Fibroblast of lung (primary cell): ENCODE measurements at regions not wholly inside any gene's neighbourhood (a gene's known extent, or its start where the extent isn't known, plus 50 kb on each side); places are given as distances from the start of the nearest gene placed in this dataset.

Experiments
- DNase-seq, 2 donors: peaks; one replicate each; pipeline versions ENCODE4 v3.0.0 to v3.0.0-alpha.2; 2010; ENCODE audit warnings: low read depth in 2 of 2
- H2AFZ ChIP-seq: 2 replicates; pipeline ENCODE4 v1.5.1; 2012; ENCODE audit warnings: low read length, control low read depth, inconsistent platforms
- H3K27ac ChIP-seq: 2 replicates; pipeline ENCODE4 v1.5.1; 2011; ENCODE audit warnings: low read length, control low read depth; ENCODE audit not compliant: insufficient read depth
- H3K27me3 ChIP-seq: 2 replicates; pipeline ENCODE4 v1.5.1; 2011; ENCODE audit warnings: mild to moderate bottlenecking, low read length; ENCODE audit not compliant: control insufficient read depth, insufficient read depth
- H3K36me3 ChIP-seq: 2 replicates; pipeline ENCODE4 v1.5.1; 2011; ENCODE audit warnings: low read length; ENCODE audit not compliant: control insufficient read depth, insufficient read depth
- H3K4me1 ChIP-seq: 2 replicates; pipeline ENCODE4 v1.5.1; 2011; ENCODE audit warnings: low read length; ENCODE audit not compliant: control insufficient read depth, insufficient read depth; ENCODE audit errors: extremely low read depth
- H3K4me2 ChIP-seq: 2 replicates; pipeline ENCODE4 v1.5.1; 2011; ENCODE audit warnings: low read length, control low read depth; ENCODE audit not compliant: insufficient read depth; ENCODE audit errors: extremely low read depth
- H3K4me3 ChIP-seq, 4 experiments: fragments of 200-600 bp in 1 of 4; sonication (generic) in 1 of 4; replicated peaks in 1 of 4; 2 replicates each; pipeline ENCODE4 v1.5.1; 2011 to 2016; ENCODE audit warnings: low read length in 4 of 4, low read depth in 3 of 4, mild to moderate bottlenecking in 3 of 4, control low read depth in 2 of 4, inconsistent platforms in 1 of 4, mixed read lengths in 1 of 4; ENCODE audit not compliant: insufficient read depth in 1 of 4; ENCODE audit errors: control extremely low read depth in 1 of 4
- H3K79me2 ChIP-seq: 2 replicates; pipeline ENCODE4 v1.5.1; 2012; ENCODE audit warnings: mild to moderate bottlenecking, low read length, inconsistent platforms; ENCODE audit not compliant: control insufficient read depth, insufficient read depth
- H3K9ac ChIP-seq: 2 replicates; pipeline ENCODE4 v1.5.1; 2011; ENCODE audit warnings: mild to moderate bottlenecking, low read length, control low read depth; ENCODE audit not compliant: insufficient read depth
- H3K9me3 ChIP-seq: 2 replicates; pipeline ENCODE4 v1.5.1; 2012; ENCODE audit warnings: low read depth, low read length; ENCODE audit not compliant: control insufficient read depth, insufficient read depth
- H4K20me1 ChIP-seq: 2 replicates; pipeline ENCODE4 v1.5.1; 2011; ENCODE audit warnings: low read length; ENCODE audit not compliant: control insufficient read depth, insufficient read depth; ENCODE audit errors: extremely low read depth
- CTCF ChIP-seq, 2 donors: IDR thresholded peaks in 1 of 2; conservative IDR thresholded peaks in 1 of 2; 1 replicate in 1 of 2; 2 replicates in 1 of 2; pipeline ENCODE4 v1.5.1; 2011 to 2012; ENCODE audit warnings: low read length in 2 of 2, control low read depth in 1 of 2, inconsistent platforms in 1 of 2, low read depth in 1 of 2, mild to moderate bottlenecking in 1 of 2
- EZH2 ChIP-seq: IDR thresholded peaks from 2 replicates; pipeline ENCODE4 v1.5.1; 2012; ENCODE audit warnings: low read length, control low read depth, mild to moderate bottlenecking; ENCODE audit errors: missing control alignments

GRCh38 chr5:170451747-170452365 lies 52.0 kb upstream of the KCNIP1 start:
- TF ChIP-seq CTCF (conservative IDR thresholded peaks at IDR 0.05 in 1 of 2, IDR thresholded peaks at IDR 0.05 in 1 of 2; ENCODE audit: low read depth in 1 of 2, low read length in 2 of 2): no peak
- TF ChIP-seq EZH2: no peak
- no peaks in the 10 kb centered on the region for H3K27me3 ChIP-seq
- H4K20me1 ChIP-seq: no peaks in the 10 kb centered on the region
- H3K4me3 ChIP-seq: no peak overlapping the region
- H3K36me3 ChIP-seq: no peaks in the 10 kb centered on the region
- no peaks in the 10 kb centered on the region for H3K9me3 ChIP-seq
- peak; percentile 66 to 77 for DNase-seq
- H3K4me1 ChIP-seq: no peaks in the 10 kb centered on the region
- H3K27ac ChIP-seq: no peak overlapping the region
- no peaks in the 10 kb centered on the region for H3K79me2 ChIP-seq
- H3K9ac ChIP-seq: no peak overlapping the region
- H3K4me2 ChIP-seq: no peak overlapping the region
- H2AFZ ChIP-seq: no peak overlapping the region

- Histone ChIP-seq H3K4me1 (no peaks in the 10 kb centered on the region), H2AFZ (no peak overlapping the region), H3K27me3 (no peaks in the 10 kb centered on the region)
Measured at GRCh38 chr5:170450061-170450669, 53.7 kb upstream of the KCNIP1 start.

GRCh38 chr5:170449232-170449631 lies 54.6 kb upstream of the KCNIP1 start:
- Histone ChIP-seq H4K20me1 (no peaks in the 10 kb centered on the region), H3K79me2 (no peaks in the 10 kb centered on the region), H2AFZ (no peak overlapping the region), H3K36me3 (no peaks in the 10 kb centered on the region), H3K4me2 (no peak overlapping the region), H3K9me3 (no peaks in the 10 kb centered on the region), H3K4me1 (no peaks in the 10 kb centered on the region), H3K4me3 (no peak overlapping the region), H3K27me3 (no peaks in the 10 kb centered on the region), H3K9ac (no peak overlapping the region), H3K27ac (no peak overlapping the region)
- DNase-seq: no peak
- no peak for TF ChIP-seq EZH2
- no peak for TF ChIP-seq CTCF (conservative IDR thresholded peaks at IDR 0.05 in 1 of 2, IDR thresholded peaks at IDR 0.05 in 1 of 2; ENCODE audit: low read depth in 1 of 2, low read length in 2 of 2)

More at GRCh38 chr5:170450061-170450669, 53.7 kb upstream of the KCNIP1 start:
- TF ChIP-seq EZH2: no peak
- Histone ChIP-seq H3K4me3 (no peak overlapping the region), H3K27ac (no peak overlapping the region), H3K79me2 (no peaks in the 10 kb centered on the region), H3K4me2 (no peak overlapping the region), H4K20me1 (no peaks in the 10 kb centered on the region), H3K9ac (no peak overlapping the region), H3K36me3 (no peaks in the 10 kb centered on the region), H3K9me3 (no peaks in the 10 kb centered on the region)
- DNase-seq: peak in 1 of 2 donors; percentile 77
